Neuronal stem cell (in vitro differentiated cells): ENCODE measurements at regions not wholly inside any gene's neighbourhood (a gene's known extent, or its start where the extent isn't known, plus 50 kb on each side); places are given as distances from the start of the nearest gene placed in this dataset.

ENCODE experiments used
- DNase-seq: peaks from one replicate; pipeline ENCODE4 v3.0.0-alpha.2; 2013; ENCODE audit warnings: low spot score
- H2AFZ ChIP-seq: one replicate; pipeline ENCODE4 v1.6.1; 2013; ENCODE audit warnings: mild to moderate bottlenecking, low read length, inconsistent platforms
- H2AK5ac ChIP-seq: 2 replicates; pipeline ENCODE4 v1.6.1; 2013; ENCODE audit warnings: low read depth, mild to moderate bottlenecking, inconsistent platforms, low read length, moderate library complexity, mixed read lengths
- H2BK120ac ChIP-seq: 2 replicates; pipeline ENCODE4 v1.6.1; 2013; ENCODE audit warnings: low read depth, mild to moderate bottlenecking, inconsistent platforms, low read length, moderate library complexity, mixed read lengths
- H2BK12ac ChIP-seq: one replicate; pipeline ENCODE4 v1.6.1; 2013; ENCODE audit warnings: low read length, inconsistent platforms
- H2BK15ac ChIP-seq: 2 replicates; pipeline ENCODE4 v1.6.1; 2013; ENCODE audit warnings: mild to moderate bottlenecking, low read length, inconsistent platforms, mixed read lengths
- H2BK5ac ChIP-seq: one replicate; pipeline ENCODE4 v1.6.1; 2013; ENCODE audit warnings: inconsistent platforms, mild to moderate bottlenecking, low read length, moderate library complexity
- H3K14ac ChIP-seq: one replicate; pipeline ENCODE4 v1.6.1; 2013; ENCODE audit warnings: low read length, inconsistent platforms
- H3K18ac ChIP-seq: 2 replicates; pipeline ENCODE4 v1.6.1; 2013; ENCODE audit warnings: low read length, inconsistent platforms
- H3K23ac ChIP-seq: 2 replicates; pipeline ENCODE4 v1.6.1; 2013; ENCODE audit warnings: low read depth, mild to moderate bottlenecking, mixed read lengths, low read length, inconsistent platforms; ENCODE audit not compliant: poor library complexity
- H3K27ac ChIP-seq: replicated peaks from 3 replicates; pipeline ENCODE4 v1.5.1; 2013; ENCODE audit warnings: low read length, inconsistent platforms
- H3K27me3 ChIP-seq, 3 experiments: 2 replicates each; pipeline ENCODE4 v1.6.1; 2013; ENCODE audit warnings: low read length in 3 of 3, mild to moderate bottlenecking in 2 of 3, inconsistent platforms in 1 of 3, low read depth in 1 of 3, mixed read lengths in 1 of 3, moderate library complexity in 1 of 3; ENCODE audit not compliant: control insufficient read depth in 3 of 3, insufficient read depth in 3 of 3
- H3K36me3 ChIP-seq, 2 donors: replicated peaks in 1 of 2; 2 replicates each; pipeline ENCODE4 v1.6.1; 2013; ENCODE audit warnings: low read length in 2 of 2; ENCODE audit not compliant: control insufficient read depth in 2 of 2, insufficient read depth in 2 of 2
- H3K4ac ChIP-seq: 2 replicates; pipeline ENCODE4 v1.6.1; 2013; ENCODE audit warnings: inconsistent platforms, mild to moderate bottlenecking, low read length, moderate library complexity
- H3K4me1 ChIP-seq, 2 donors: 1 replicate in 1 of 2; 2 replicates in 1 of 2; pipeline ENCODE4 v1.6.1; 2013; ENCODE audit warnings: low read length in 2 of 2, low read depth in 1 of 2; ENCODE audit not compliant: control insufficient read depth in 2 of 2, insufficient read depth in 1 of 2
- H3K4me2 ChIP-seq: one replicate; pipeline ENCODE4 v1.6.1; 2013; ENCODE audit warnings: mild to moderate bottlenecking, low read length, inconsistent platforms; ENCODE audit not compliant: insufficient read depth, poor library complexity, severe bottlenecking
- H3K4me3 ChIP-seq, 2 donors: 2 replicates each; pipeline ENCODE4 v1.5.1; 2013; ENCODE audit warnings: low read length in 2 of 2, mild to moderate bottlenecking in 2 of 2, inconsistent platforms in 1 of 2, moderate library complexity in 1 of 2
- H3K79me1 ChIP-seq: one replicate; pipeline ENCODE4 v1.6.1; 2013; ENCODE audit warnings: low read depth, mild to moderate bottlenecking, inconsistent platforms, low read length, moderate library complexity
- H3K9ac ChIP-seq: one replicate; pipeline ENCODE4 v1.6.1; 2013; ENCODE audit warnings: mild to moderate bottlenecking, low read depth, low read length, inconsistent platforms; ENCODE audit not compliant: poor library complexity
- H3K9me3 ChIP-seq, 2 donors: replicated peaks in 1 of 2; 2 replicates each; pipeline versions ENCODE3 to v1.6.1; 2013; ENCODE audit warnings: low read length in 2 of 2, mild to moderate bottlenecking in 2 of 2, inconsistent platforms in 1 of 2, low read depth in 1 of 2, mixed read lengths in 1 of 2, moderate library complexity in 1 of 2; ENCODE audit not compliant: control insufficient read depth in 2 of 2, insufficient read depth in 1 of 2
- H4K8ac ChIP-seq: one replicate; pipeline ENCODE4 v1.6.1; 2013; ENCODE audit warnings: low read depth, mild to moderate bottlenecking, inconsistent platforms, low read length, moderate library complexity
- H4K91ac ChIP-seq: one replicate; pipeline ENCODE4 v1.6.1; 2013; ENCODE audit warnings: low read length, low read depth, mild to moderate bottlenecking, inconsistent platforms; ENCODE audit not compliant: poor library complexity
- WGBS, 2 donors: extraction: QIAGEN DNeasy Blood & Tissue Kit; methylation state at CpG; one replicate each; pipeline ENCODE4 v1.1.7; 2013; ENCODE audit warnings: missing lambda C conversion rate in 2 of 2, mixed read lengths in 1 of 2; ENCODE audit not compliant: insufficient read length in 2 of 2, insufficient replicate concordance in 1 of 2; ENCODE audit errors: extremely low coverage in 2 of 2; 5-methylcytosine and 5-hydroxymethylcytosine counted together

- H2AK5ac ChIP-seq = no peak overlapping the region
- no peak overlapping the region for H3K4me3 ChIP-seq
- no peaks in the 10 kb centered on the region for H3K4me1 ChIP-seq
- no peak overlapping the region for H3K4me2 ChIP-seq
- H2BK15ac ChIP-seq = peak overlapping the region; percentile 10
- no peak overlapping the region for H3K4ac ChIP-seq
- no peak for DNase-seq
- no peak overlapping the region for H3K27ac ChIP-seq
- no CpG with 5 or more reads among the region's 9 CpGs for WGBS, 2 donors
- H2BK12ac ChIP-seq = no peak overlapping the region
- H3K18ac ChIP-seq = peak overlapping the region; percentile 38
- H3K79me1 ChIP-seq = peaks cover 2% of the 10 kb centered on the region
- H2BK120ac ChIP-seq = no peak overlapping the region
- H3K23ac ChIP-seq = no peak overlapping the region
- no peak overlapping the region for H4K91ac ChIP-seq
- H3K9me3 ChIP-seq = no peaks in the 10 kb centered on the region
- H3K14ac ChIP-seq = no peak overlapping the region
- H3K36me3 ChIP-seq = no peaks in the 10 kb centered on the region
- no peak overlapping the region for H2AFZ ChIP-seq
- no peaks in the 10 kb centered on the region for H3K27me3 ChIP-seq
- no peak overlapping the region for H4K8ac ChIP-seq
- no peak overlapping the region for H2BK5ac ChIP-seq
- H3K9ac ChIP-seq = no peak overlapping the region
Measured at GRCh38 chr1:4020449-4020848, 120.4 kb upstream of the C1orf174 start.

GRCh38 chr1:4021136-4021973, 121.3 kb upstream of the C1orf174 start:
- H3K4me1 ChIP-seq = no peaks in the 10 kb centered on the region
- H3K9ac ChIP-seq = no peak overlapping the region
- H3K4ac ChIP-seq = no peak overlapping the region
- no peak overlapping the region for H4K8ac ChIP-seq
- peak overlapping the region; percentile 14 for H3K14ac ChIP-seq
- no peak overlapping the region for H3K23ac ChIP-seq
- H2BK12ac ChIP-seq = no peak overlapping the region
- peak overlapping the region; percentile 11 for H3K18ac ChIP-seq
- H2BK15ac ChIP-seq = no peak overlapping the region
- H2BK5ac ChIP-seq = no peak overlapping the region
- H2BK120ac ChIP-seq = no peak overlapping the region
- no peak overlapping the region for H4K91ac ChIP-seq
- peaks cover 2% of the 10 kb centered on the region for H3K79me1 ChIP-seq
- no peak overlapping the region for H3K27ac ChIP-seq
- no peak overlapping the region for H3K4me3 ChIP-seq
- no peak overlapping the region for H2AK5ac ChIP-seq
- H3K36me3 ChIP-seq = no peaks in the 10 kb centered on the region
- H3K4me2 ChIP-seq = no peak overlapping the region
- no peaks in the 10 kb centered on the region for H3K27me3 ChIP-seq
- DNase-seq = no peak
- H2AFZ ChIP-seq = no peak overlapping the region
- H3K9me3 ChIP-seq = no peaks in the 10 kb centered on the region
- WGBS, 2 donors = no CpG with 5 or more reads among the region's 16 CpGs

DNA sequence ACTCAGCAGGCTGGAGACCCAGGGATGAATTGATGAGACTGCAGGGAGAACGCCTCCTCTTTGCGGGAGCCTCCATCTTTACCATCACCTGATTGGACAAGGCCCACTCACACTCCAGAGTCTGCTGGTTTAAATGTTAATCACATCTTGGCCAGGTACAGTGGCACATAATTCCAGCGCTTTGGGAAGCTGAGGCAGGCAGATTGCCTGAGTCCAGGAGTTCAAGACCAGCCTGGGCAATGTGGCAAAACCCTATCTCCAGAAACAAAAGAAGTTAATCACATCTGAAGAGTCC, 121.8 kb upstream of the C1orf174 start:
- no peaks in the 10 kb centered on the region for H3K36me3 ChIP-seq
- H3K23ac ChIP-seq = no peak overlapping the region
- no peak overlapping the region for H3K4me2 ChIP-seq
- whole genome bisulfite sequencing, 2 donors = no CpG with 5 or more reads among the region's 3 CpGs
- H4K91ac ChIP-seq = no peak overlapping the region
- no peak overlapping the region for H2BK120ac ChIP-seq
- peaks cover 2% of the 10 kb centered on the region for H3K79me1 ChIP-seq
- no peak overlapping the region for H2AK5ac ChIP-seq
- DNase-seq = no peak
- no peak overlapping the region for H2BK15ac ChIP-seq
- H4K8ac ChIP-seq = no peak overlapping the region
- no peak overlapping the region for H3K14ac ChIP-seq
- no peak overlapping the region for H3K9ac ChIP-seq
- no peak overlapping the region for H3K27ac ChIP-seq
- H3K27me3 ChIP-seq = no peaks in the 10 kb centered on the region
- no peak overlapping the region for H3K18ac ChIP-seq
- no peak overlapping the region for H3K4me3 ChIP-seq
- H3K9me3 ChIP-seq = no peaks in the 10 kb centered on the region
- no peak overlapping the region for H2BK12ac ChIP-seq
- no peak overlapping the region for H2AFZ ChIP-seq
- H3K4ac ChIP-seq = no peak overlapping the region
- H3K4me1 ChIP-seq = no peaks in the 10 kb centered on the region
- no peak overlapping the region for H2BK5ac ChIP-seq

DNA sequence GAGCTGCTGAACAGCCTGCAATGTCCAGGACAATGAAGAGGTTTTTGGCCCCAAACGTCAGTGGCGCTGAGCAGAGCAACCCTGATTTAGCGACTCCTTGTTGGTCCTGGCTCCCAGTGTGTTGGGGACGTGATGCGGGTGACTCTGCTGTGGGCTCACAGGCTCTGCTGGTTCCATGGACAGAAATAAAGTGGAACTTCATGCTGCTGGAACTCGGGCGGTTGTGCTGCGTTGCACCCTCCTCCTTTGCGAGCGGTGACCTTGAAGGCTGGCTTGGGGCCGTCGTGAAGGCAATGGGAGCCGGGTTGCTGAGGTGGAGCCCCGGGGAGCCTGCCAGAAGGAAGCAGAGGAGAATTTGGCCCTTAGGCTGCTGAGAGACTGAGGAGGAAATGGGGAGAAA, 122.6 kb upstream of the C1orf174 start:
- H3K27me3 ChIP-seq = peaks cover 0 to under 1% (median 0%) of the 10 kb centered on the region in 3 experiments
- H4K91ac ChIP-seq = no peak overlapping the region
- H3K23ac ChIP-seq = no peak overlapping the region
- H2AK5ac ChIP-seq = no peak overlapping the region
- peaks cover 0 to 2% of the 10 kb centered on the region in 2 donors for H3K4me1 ChIP-seq
- no peak overlapping the region for H3K18ac ChIP-seq
- H3K9ac ChIP-seq = no peak overlapping the region
- H3K4ac ChIP-seq = no peak overlapping the region
- no peak overlapping the region for H3K27ac ChIP-seq
- no peak overlapping the region for H3K4me3 ChIP-seq
- peak overlapping the region; percentile 52 for H2BK15ac ChIP-seq
- H2BK12ac ChIP-seq = no peak overlapping the region
- H2BK120ac ChIP-seq = peak overlapping the region; percentile 32
- H4K8ac ChIP-seq = no peak overlapping the region
- H3K14ac ChIP-seq = no peak overlapping the region
- H2BK5ac ChIP-seq = no peak overlapping the region
- H3K9me3 ChIP-seq = no peaks in the 10 kb centered on the region
- no peak overlapping the region for H3K4me2 ChIP-seq
- no peak overlapping the region for H2AFZ ChIP-seq
- no CpG with 5 or more reads among the region's 14 CpGs for WGBS, 2 donors
- no peaks in the 10 kb centered on the region for H3K36me3 ChIP-seq
- H3K79me1 ChIP-seq = peaks cover 2% of the 10 kb centered on the region
- DNase-seq = no peak
